HUES6 (cell line): ENCODE measurements at regions not wholly inside any gene's neighbourhood (a gene's known extent, or its start where the extent isn't known, plus 50 kb on each side); places are given as distances from the start of the nearest gene placed in this dataset.

Experiments used
- H3K27ac ChIP-seq: 2 replicates; pipeline ENCODE4 v1.7.0; 2013; ENCODE audit warnings: low read depth, mild to moderate bottlenecking, low read length, inconsistent platforms
- H3K27me3 ChIP-seq: 2 replicates; pipeline ENCODE4 v1.6.1; 2013; ENCODE audit warnings: low read length; ENCODE audit not compliant: control insufficient read depth, insufficient read depth
- H3K36me3 ChIP-seq: 2 replicates; pipeline ENCODE4 v1.6.1; 2013; ENCODE audit warnings: low read length; ENCODE audit not compliant: control insufficient read depth, insufficient read depth
- H3K4me1 ChIP-seq: 2 replicates; pipeline ENCODE4 v1.6.1; 2013; ENCODE audit warnings: low read length; ENCODE audit not compliant: control insufficient read depth, insufficient read depth
- H3K4me3 ChIP-seq: 2 replicates; pipeline ENCODE4 v1.5.1; 2013; ENCODE audit warnings: low read depth, low read length
- H3K9ac ChIP-seq: one replicate; pipeline ENCODE4 v1.6.1; 2013; ENCODE audit warnings: mild to moderate bottlenecking, low read length
- H3K9me3 ChIP-seq: 2 replicates; pipeline ENCODE4 v1.6.1; 2013; ENCODE audit warnings: low read depth, low read length; ENCODE audit not compliant: control insufficient read depth, insufficient read depth

DNA sequence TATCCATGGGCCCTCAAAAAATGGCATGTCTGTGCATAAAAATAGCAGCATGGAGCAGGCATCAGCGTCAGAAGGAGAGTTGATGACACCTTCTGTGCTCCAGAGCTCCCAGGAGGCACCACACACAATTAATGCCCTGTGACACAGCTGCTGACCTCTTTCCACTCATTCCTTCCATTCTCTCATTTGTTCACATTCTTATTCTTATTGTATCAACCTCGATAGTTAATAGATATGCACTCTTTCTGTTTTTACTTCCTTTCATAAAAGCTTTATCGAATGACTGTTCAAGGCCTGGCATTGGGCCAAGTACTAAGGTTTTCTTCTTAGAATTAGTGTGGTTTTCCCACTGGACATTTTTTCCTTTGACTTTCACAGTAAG is 266.0 kb upstream of the MTNR1B start:
- H3K9ac ChIP-seq, result no peak overlapping the region
- no peaks in the 10 kb centered on the region for H3K4me1 ChIP-seq
- H3K36me3 ChIP-seq, result no peaks in the 10 kb centered on the region
- H3K9me3 ChIP-seq, result peaks cover 5% of the 10 kb centered on the region
- no peak overlapping the region for H3K4me3 ChIP-seq
- H3K27me3 ChIP-seq, result no peaks in the 10 kb centered on the region
- no peak overlapping the region for H3K27ac ChIP-seq

DNA sequence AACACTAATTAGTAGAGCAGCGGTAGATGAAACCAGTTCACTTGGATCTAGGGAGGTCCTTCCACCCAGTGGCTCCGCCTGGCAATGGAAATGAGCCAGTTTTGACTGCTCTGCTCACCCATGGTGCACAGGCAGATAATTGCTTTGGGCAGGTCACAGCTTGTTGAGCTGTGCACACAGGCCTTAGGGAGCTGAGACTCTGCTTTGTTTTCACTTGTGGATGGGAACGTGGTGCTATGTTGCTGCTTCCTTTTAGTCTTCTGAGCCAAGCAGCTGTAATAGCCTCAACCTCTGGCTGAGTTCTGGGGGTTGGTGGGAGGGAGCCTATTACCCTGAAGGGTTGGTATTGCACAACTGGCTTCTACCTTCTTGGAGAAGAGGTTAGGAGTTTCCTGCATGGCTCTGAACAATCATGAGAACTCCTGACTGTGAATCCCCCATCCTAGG is 262.3 kb upstream of the MTNR1B start:
- Histone ChIP-seq H3K9ac (no peak overlapping the region), H3K9me3 (peaks cover 5% of the 10 kb centered on the region), H3K36me3 (no peaks in the 10 kb centered on the region), H3K4me3 (no peak overlapping the region), H3K27ac (no peak overlapping the region), H3K4me1 (peaks cover 6% of the 10 kb centered on the region; the same call in 1 of the 2 replicates), H3K27me3 (no peaks in the 10 kb centered on the region)

- no peaks in the 10 kb centered on the region for H3K27me3 ChIP-seq
- no peak overlapping the region for H3K9ac ChIP-seq
- H3K9me3 ChIP-seq, result peaks cover 5% of the 10 kb centered on the region
- peaks cover 7% of the 10 kb centered on the region; the same call in 1 of the 2 replicates for H3K4me1 ChIP-seq
- no peak overlapping the region for H3K4me3 ChIP-seq
- H3K36me3 ChIP-seq, result no peaks in the 10 kb centered on the region
- no peak overlapping the region for H3K27ac ChIP-seq
These were observed 261.8 kb upstream of the MTNR1B start for GRCh38 chr11:92707665-92708064.

GRCh38 chr11:92709329-92709728 is 260.1 kb upstream of the MTNR1B start:
- Histone ChIP-seq H3K36me3 (no peaks in the 10 kb centered on the region), H3K27me3 (no peaks in the 10 kb centered on the region), H3K4me1 (peaks cover 15% of the 10 kb centered on the region), H3K9me3 (peaks cover 5% of the 10 kb centered on the region), H3K4me3 (no peak overlapping the region), H3K27ac (no peak overlapping the region), H3K9ac (no peak overlapping the region)

DNA sequence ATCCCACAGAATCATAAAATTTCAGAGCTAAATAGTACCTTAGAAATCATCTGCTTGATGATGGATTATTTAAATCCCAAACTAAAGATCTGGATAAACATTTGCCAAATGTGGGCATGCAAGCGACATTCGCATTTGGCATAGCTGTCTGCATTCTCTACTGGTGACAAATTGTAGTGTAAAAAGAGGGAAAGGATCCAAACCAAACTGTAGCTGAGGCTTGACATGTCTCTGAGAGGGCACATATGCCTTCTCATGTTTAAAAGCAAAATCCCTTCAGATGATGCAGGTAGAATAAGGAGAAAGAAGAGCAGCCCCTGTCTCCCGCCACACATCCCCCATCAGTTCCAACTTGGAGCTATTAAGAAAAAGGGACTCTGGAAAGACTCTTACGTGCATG is 257.5 kb upstream of the MTNR1B start:
- H3K9me3 ChIP-seq, result no peaks in the 10 kb centered on the region
- no peak overlapping the region for H3K4me3 ChIP-seq
- no peak overlapping the region for H3K27ac ChIP-seq
- no peaks in the 10 kb centered on the region for H3K36me3 ChIP-seq
- H3K27me3 ChIP-seq, result no peaks in the 10 kb centered on the region
- no peak overlapping the region for H3K9ac ChIP-seq
- peaks cover 15% of the 10 kb centered on the region for H3K4me1 ChIP-seq

GRCh38 chr11:92714111-92714510 is 255.3 kb upstream of the MTNR1B start:
- Histone ChIP-seq H3K4me3 (no peak overlapping the region), H3K36me3 (no peaks in the 10 kb centered on the region), H3K27ac (no peak overlapping the region), H3K9ac (no peak overlapping the region), H3K27me3 (no peaks in the 10 kb centered on the region), H3K4me1 (peaks cover 14% of the 10 kb centered on the region), H3K9me3 (no peaks in the 10 kb centered on the region)

DNA sequence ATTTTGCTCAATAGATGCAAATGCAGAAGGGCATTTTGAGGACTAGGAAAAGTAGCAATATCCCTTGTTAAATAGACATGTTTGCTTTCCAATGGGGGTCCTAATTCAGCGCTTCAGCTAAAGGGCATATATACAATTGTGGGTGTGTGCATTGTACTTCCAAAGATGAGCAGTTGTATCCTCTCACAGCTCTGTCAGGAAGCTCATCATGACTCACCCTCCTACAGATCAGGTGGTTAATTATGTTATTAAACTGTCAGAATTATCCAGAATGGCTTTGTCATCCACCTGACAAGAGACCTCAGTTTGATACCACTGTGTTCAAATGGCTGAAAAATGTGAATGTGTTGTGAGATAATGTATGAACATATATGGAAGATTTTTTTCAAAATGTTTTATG is 252.2 kb upstream of the MTNR1B start:
- Histone ChIP-seq H3K27ac (no peak overlapping the region), H3K9ac (no peak overlapping the region), H3K4me3 (no peak overlapping the region), H3K9me3 (no peaks in the 10 kb centered on the region), H3K4me1 (peaks cover 9% of the 10 kb centered on the region), H3K27me3 (no peaks in the 10 kb centered on the region), H3K36me3 (no peaks in the 10 kb centered on the region)

DNA sequence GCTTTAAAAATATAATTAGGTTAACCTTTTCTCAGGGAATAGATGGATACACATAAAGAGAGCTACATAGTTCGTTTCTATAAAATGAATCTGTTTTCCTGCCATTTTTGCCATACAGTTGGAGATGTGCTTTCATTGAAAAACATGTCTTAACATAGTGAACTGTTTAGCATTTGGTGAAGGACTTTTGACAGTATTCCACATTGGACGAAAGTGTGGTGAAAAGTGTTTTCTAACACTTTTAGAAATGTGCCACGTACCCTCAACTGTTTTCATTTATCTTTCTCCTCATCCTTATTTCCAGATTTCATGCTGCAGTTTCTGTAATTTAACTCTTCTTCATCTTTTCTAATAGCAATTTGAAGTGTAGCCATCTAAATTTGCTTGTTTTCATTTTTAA is 249.1 kb upstream of the MTNR1B start:
- Histone ChIP-seq H3K36me3 (no peaks in the 10 kb centered on the region), H3K27ac (no peak overlapping the region), H3K9me3 (no peaks in the 10 kb centered on the region), H3K4me1 (no peaks in the 10 kb centered on the region), H3K27me3 (no peaks in the 10 kb centered on the region), H3K9ac (no peak overlapping the region), H3K4me3 (no peak overlapping the region)

GRCh38 chr11:92725352-92725751 is 244.1 kb upstream of the MTNR1B start:
- Histone ChIP-seq H3K27ac (no peak overlapping the region), H3K4me3 (no peak overlapping the region), H3K27me3 (no peaks in the 10 kb centered on the region), H3K36me3 (no peaks in the 10 kb centered on the region), H3K9me3 (no peaks in the 10 kb centered on the region), H3K9ac (no peak overlapping the region), H3K4me1 (no peaks in the 10 kb centered on the region)

DNA sequence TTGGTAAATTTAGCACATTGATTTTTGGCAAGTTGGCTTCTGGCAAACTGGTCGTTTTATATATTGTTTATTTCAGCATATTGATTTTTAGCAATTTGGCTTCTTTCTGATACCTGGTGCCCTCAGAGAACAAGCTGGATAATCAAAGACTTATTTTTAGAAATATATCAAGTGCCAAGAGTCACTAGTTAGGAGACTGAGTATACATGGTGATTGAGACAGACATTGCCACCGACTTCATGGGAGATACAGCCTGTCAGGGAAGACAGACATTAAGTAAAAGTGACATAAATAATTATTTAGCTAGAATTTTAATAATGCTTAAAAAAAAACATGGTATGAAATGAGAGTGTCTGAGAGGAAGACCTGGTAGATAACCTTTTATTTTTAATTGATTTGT is 242.3 kb upstream of the MTNR1B start:
- no peaks in the 10 kb centered on the region for H3K36me3 ChIP-seq
- H3K9ac ChIP-seq, result no peak overlapping the region
- no peaks in the 10 kb centered on the region for H3K27me3 ChIP-seq
- H3K4me1 ChIP-seq, result no peaks in the 10 kb centered on the region
- no peak overlapping the region for H3K27ac ChIP-seq
- H3K4me3 ChIP-seq, result no peak overlapping the region
- no peaks in the 10 kb centered on the region for H3K9me3 ChIP-seq

- no peak overlapping the region for H3K4me3 ChIP-seq
- H3K9ac ChIP-seq, result no peak overlapping the region
- H3K9me3 ChIP-seq, result no peaks in the 10 kb centered on the region
- H3K36me3 ChIP-seq, result no peaks in the 10 kb centered on the region
- no peaks in the 10 kb centered on the region for H3K4me1 ChIP-seq
- no peak overlapping the region for H3K27ac ChIP-seq
- no peaks in the 10 kb centered on the region for H3K27me3 ChIP-seq
These were observed 241.7 kb upstream of the MTNR1B start for GRCh38 chr11:92727769-92728168.

- Histone ChIP-seq H3K27me3 (no peaks in the 10 kb centered on the region), H3K27ac (no peak overlapping the region), H3K9ac (no peak overlapping the region), H3K36me3 (no peaks in the 10 kb centered on the region), H3K9me3 (no peaks in the 10 kb centered on the region), H3K4me3 (no peak overlapping the region), H3K4me1 (no peaks in the 10 kb centered on the region)
These were observed 240.8 kb upstream of the MTNR1B start for GRCh38 chr11:92728628-92729027.
